Gastroesophageal sphincter (tissue), 4 donors: ENCODE measurements at regions not wholly inside any gene's neighbourhood (a gene's known extent, or its start where the extent isn't known, plus 50 kb on each side); places are given as distances from the start of the nearest gene placed in this dataset.

Experiments
- ATAC-seq: fragments of 150-250 bp; one replicate; pipeline ENCODE4 v1.9.1; 2016; ENCODE audit warnings: mild to moderate bottlenecking, moderate library complexity
- H3K27ac ChIP-seq, 4 donors: fragments of 200-600 bp; sonication (generic) in 3 of 4; 1 replicate in 3 of 4; 2 replicates in 1 of 4; pipeline ENCODE4 v1.5.1; 2016 to 2019
- H3K27me3 ChIP-seq: fragments of 200-600 bp; sonication (generic); one replicate; pipeline ENCODE4 v1.5.1; 2019
- H3K36me3 ChIP-seq, 2 donors: fragments of 200-600 bp; sonication (generic); one replicate each; pipeline ENCODE4 v1.5.1; 2019; ENCODE audit warnings: control low read depth in 1 of 2
- H3K4me1 ChIP-seq, 3 donors: fragments of 200-600 bp; sonication (generic); 1 replicate in 2 of 3; 2 replicates in 1 of 3; pipeline ENCODE4 v1.5.1; 2016 to 2019; ENCODE audit warnings: control low read depth in 2 of 3
- H3K4me3 ChIP-seq, 2 donors: fragments of 200-600 bp; sonication (generic); one replicate each; pipeline ENCODE4 v1.5.1; 2019; ENCODE audit warnings: mild to moderate bottlenecking in 1 of 2, moderate library complexity in 1 of 2
- H3K9me3 ChIP-seq, 3 donors: fragments of 200-600 bp; sonication (generic); one replicate each; pipeline ENCODE4 v1.5.1; 2017 to 2019; ENCODE audit warnings: control low read depth in 2 of 3
- CTCF ChIP-seq, 4 experiments: fragments of 200-600 bp in 2 of 4; fragments of 450-650 bp in 2 of 4; sonication (generic) in 1 of 4; IDR thresholded peaks; one replicate each; pipeline ENCODE4 v1.5.1; 2017 to 2019; ENCODE audit warnings: antibody characterized with exemption in 4 of 4, mild to moderate bottlenecking in 2 of 4, moderate library complexity in 2 of 4
- EP300 ChIP-seq: sonication (generic); formaldehyde crosslinking; IDR thresholded peaks from one replicate; pipeline ENCODE4 v1.6.1; 2017; ENCODE audit warnings: antibody characterized with exemption, mild to moderate bottlenecking
- POLR2A ChIP-seq, 2 donors: fragments of 450-650 bp; IDR thresholded peaks; one replicate each; pipeline ENCODE4 v1.6.1; 2017; ENCODE audit warnings: antibody characterized with exemption in 2 of 2, mild to moderate bottlenecking in 2 of 2, moderate library complexity in 1 of 2
- POLR2AphosphoS5 ChIP-seq: sonication (generic); formaldehyde crosslinking; IDR thresholded peaks from one replicate; pipeline ENCODE4 v1.6.1; 2017; ENCODE audit warnings: antibody characterized with exemption
- WGBS, 2 donors: methylation state at CpG; one replicate each; pipeline ENCODE4 v1.1.5; 2018; ENCODE audit warnings: low coverage in 1 of 2; 5-methylcytosine and 5-hydroxymethylcytosine counted together

GRCh38 chr16:60463986-60464385 lies 1572.3 kb downstream of the CDH8 start:
- Histone ChIP-seq H3K4me1 (no peaks in the 10 kb centered on the region), H3K27ac (no peak overlapping the region), H3K36me3 (no peaks in the 10 kb centered on the region), H3K9me3 (peaks cover 0 to 9% (median 0%) of the 10 kb centered on the region in 3 donors), H3K4me3 (no peak overlapping the region), H3K27me3 (no peaks in the 10 kb centered on the region)
- TF ChIP-seq POLR2A (IDR thresholded peaks at IDR 0.05) (no peak), CTCF (IDR thresholded peaks at IDR 0.05) (no peak), POLR2AphosphoS5 (no peak), EP300 (no peak)
- no peak for ATAC-seq
- 75 to 85% methylated on average over 1 of the region's 1 CpG for WGBS, 2 donors

- no peaks in the 10 kb centered on the region for H3K36me3 ChIP-seq
- H3K27ac ChIP-seq = no peak overlapping the region
- WGBS, 2 donors = 84% methylated on average over 2 of the region's 2 CpGs; no CpG with 5 or more reads in 1 of the 2 donors
- no peak overlapping the region for H3K4me3 ChIP-seq
- peaks cover 0 to 9% (median 0%) of the 10 kb centered on the region in 3 donors for H3K9me3 ChIP-seq
- H3K27me3 ChIP-seq = no peaks in the 10 kb centered on the region
- no peak for TF ChIP-seq POLR2AphosphoS5
- TF ChIP-seq CTCF (IDR thresholded peaks at IDR 0.05) = no peak
- TF ChIP-seq EP300 = no peak
- no peak for TF ChIP-seq POLR2A (IDR thresholded peaks at IDR 0.05)
- no peak for ATAC-seq
- no peaks in the 10 kb centered on the region for H3K4me1 ChIP-seq
Observed at GRCh38 chr16:60459463-60459862, 1576.8 kb downstream of the CDH8 start.

GRCh38 chr16:60458255-60458654 lies 1578.0 kb downstream of the CDH8 start:
- Histone ChIP-seq H3K4me3 (no peak overlapping the region), H3K9me3 (peaks cover 0 to 9% (median 0%) of the 10 kb centered on the region in 3 donors), H3K27me3 (no peaks in the 10 kb centered on the region), H3K4me1 (no peaks in the 10 kb centered on the region), H3K27ac (no peak overlapping the region), H3K36me3 (no peaks in the 10 kb centered on the region)
- TF ChIP-seq POLR2AphosphoS5 (no peak), CTCF (IDR thresholded peaks at IDR 0.05) (no peak), POLR2A (IDR thresholded peaks at IDR 0.05) (no peak), EP300 (no peak)
- ATAC-seq = no peak
- WGBS, 2 donors = 50% methylated on average over 1 of the region's 1 CpG; no CpG with 5 or more reads in 1 of the 2 donors

- H3K27ac ChIP-seq = no peak overlapping the region
- H3K4me3 ChIP-seq = no peak overlapping the region
- H3K9me3 ChIP-seq = no peaks in the 10 kb centered on the region
- no peaks in the 10 kb centered on the region for H3K36me3 ChIP-seq
- TF ChIP-seq CTCF (IDR thresholded peaks at IDR 0.05) (no peak), POLR2AphosphoS5 (no peak), EP300 (no peak), POLR2A (IDR thresholded peaks at IDR 0.05) (no peak)
- H3K27me3 ChIP-seq = no peaks in the 10 kb centered on the region
- no peak for ATAC-seq
- H3K4me1 ChIP-seq = no peaks in the 10 kb centered on the region
Observed at GRCh38 chr16:60452646-60453045, 1583.6 kb downstream of the CDH8 start.

- TF ChIP-seq POLR2AphosphoS5 (no peak), POLR2A (IDR thresholded peaks at IDR 0.05) (no peak), CTCF (IDR thresholded peaks at IDR 0.05) (no peak), EP300 (no peak)
- H3K36me3 ChIP-seq = no peaks in the 10 kb centered on the region
- H3K27me3 ChIP-seq = no peaks in the 10 kb centered on the region
- WGBS, 2 donors = 72 to 100% methylated on average over 1 to 6 of the region's 6 CpGs
- H3K27ac ChIP-seq = no peak overlapping the region
- H3K9me3 ChIP-seq = no peaks in the 10 kb centered on the region
- no peak overlapping the region for H3K4me3 ChIP-seq
- ATAC-seq = no peak
- no peaks in the 10 kb centered on the region for H3K4me1 ChIP-seq
Observed at GRCh38 chr16:60438894-60439293, 1597.3 kb downstream of the CDH8 start.
